ENCODE measurements at regions not wholly inside any gene's neighbourhood (a gene's known extent, or its start where the extent isn't known, plus 50 kb on each side); places are given as distances from the start of the nearest gene placed in this dataset.
"Not testable (repeated sequence)": the region's sequence is repeated elsewhere in the genome, so short reads cannot be mapped to it uniquely, and the experiment has no call there.

DNA sequence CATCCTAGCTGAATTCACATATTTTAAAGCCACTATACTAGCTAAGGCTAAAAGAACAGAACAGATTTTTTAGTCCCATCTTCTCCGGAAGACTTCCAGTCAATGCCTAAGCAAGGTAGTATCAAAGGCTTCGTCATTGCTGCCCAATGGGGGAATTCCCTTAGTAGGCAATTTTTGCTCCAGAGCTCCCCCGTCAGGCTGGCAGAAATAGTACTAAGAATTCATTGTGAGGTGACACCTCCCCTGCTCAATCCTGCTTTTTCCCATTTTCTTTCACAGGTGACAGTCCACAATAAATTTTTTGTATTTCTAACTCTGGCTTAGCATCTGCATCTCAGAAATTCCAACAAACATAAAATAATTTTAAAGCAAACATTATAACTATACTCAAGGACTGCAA is 52.8 kb upstream of the SRSF6 start:
- no peak for DNase-seq

DNA sequence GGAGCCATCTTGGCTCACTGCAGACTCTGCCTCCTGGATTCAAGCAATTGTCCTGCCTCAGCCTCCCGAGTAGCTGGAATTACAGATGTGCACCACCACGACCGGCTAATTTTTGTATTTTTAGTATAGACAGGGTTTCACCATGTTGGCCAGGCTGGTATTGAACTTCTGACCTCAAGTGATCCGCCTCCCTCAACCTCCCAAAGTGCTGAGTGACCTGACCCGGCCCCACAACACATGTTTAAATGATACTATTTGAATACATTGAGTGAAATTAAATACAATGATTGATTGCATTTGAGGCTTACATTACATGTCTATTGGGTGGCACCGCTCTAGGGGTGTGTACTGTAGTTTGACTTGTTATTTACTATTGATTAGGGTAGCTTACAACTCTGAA is 56.8 kb upstream of the SRSF6 start:
- DNase-seq, result not testable (repeated sequence)

DNA sequence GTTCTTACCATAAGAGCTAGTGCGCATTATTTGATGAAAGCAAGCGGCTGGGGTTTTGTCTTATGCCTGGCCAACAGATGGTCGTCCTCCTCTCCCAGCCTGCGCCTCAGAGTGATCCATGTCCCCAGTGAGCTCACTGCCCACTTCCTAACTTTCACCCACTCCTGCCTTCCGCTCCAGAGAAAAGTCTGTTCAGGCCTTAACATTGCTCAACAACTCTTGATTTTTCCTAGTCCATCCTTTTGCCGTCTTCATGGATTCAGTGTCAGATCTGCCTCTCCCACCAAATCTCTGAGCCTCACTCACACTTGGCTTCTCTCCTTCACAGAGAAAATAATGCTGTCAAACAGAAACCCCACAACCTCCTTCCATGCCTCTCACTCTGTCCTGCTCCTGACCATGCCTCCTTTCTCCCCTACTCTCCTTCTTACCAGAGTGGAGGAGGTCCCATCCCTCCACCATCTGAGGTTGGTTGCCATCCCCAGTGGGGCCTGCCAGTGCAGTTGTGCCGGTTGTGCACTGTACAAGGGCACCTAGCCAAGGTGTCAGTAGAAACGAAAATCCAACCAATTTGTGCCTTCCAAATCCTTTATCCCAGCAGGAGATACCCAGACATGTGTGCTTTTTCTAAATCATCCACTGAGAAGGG is 58.9 kb upstream of the SRSF6 start:
- no peak for DNase-seq

DNA sequence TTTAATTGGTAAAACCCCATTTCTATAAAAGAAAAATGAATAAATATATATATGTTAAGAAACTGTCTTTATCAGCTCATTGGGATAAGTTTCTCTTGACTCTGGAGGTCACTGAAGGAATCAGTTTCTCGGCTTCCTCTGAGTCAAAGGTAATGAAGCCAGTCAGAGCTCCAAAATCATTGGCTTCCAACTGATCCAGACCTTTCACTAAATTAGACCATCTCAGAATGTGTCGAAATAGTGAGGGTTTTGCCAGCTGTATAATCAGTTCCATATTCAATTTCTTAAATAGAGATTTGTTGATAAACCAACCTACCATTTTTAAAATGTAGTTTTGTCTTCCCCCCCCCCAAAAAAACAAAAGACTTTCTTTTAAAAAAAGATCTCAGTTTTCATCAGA is 60.5 kb upstream of the SRSF6 start:
- no peak for DNase-seq

DNA sequence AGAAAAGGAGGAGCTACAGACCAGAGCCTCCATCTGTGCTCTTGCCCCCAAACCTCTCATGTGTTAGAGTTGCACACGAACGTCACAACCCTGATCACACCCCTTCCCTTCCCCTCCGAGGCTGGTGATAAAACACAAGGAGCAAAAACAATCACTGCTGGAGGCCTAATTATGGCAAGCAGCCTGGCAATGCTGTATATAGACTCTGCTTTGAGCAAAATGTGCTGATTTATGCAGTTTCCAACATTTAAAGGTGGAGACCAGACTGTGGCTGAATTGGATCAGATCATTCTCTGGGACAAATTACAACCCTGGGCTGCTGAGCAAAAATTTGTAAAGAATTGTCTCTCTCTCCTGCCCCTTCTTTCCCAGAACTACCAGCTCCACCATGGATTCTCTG is 64.6 kb upstream of the SRSF6 start:
- DNase-seq, result no peak

DNA sequence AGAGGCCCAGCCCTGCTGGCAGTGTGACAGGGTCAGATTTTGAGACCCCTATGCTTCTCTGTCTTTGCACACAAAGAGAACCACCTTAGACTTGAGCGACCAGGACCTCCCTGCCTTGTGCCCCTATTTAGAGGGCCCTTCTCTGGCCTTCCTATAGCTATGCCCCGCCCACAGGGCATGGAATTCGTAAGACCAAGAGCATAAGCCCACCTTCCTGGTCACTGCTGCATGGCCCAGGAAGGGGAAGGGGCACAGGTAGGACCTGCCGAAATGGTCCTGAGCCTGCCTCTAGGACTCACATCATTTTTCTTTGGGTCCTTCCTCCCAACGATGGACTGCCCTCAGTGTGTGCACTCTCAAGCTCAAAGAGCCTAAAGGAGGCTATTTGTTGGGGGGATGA is 65.1 kb upstream of the SRSF6 start:
- no peak for DNase-seq

DNA sequence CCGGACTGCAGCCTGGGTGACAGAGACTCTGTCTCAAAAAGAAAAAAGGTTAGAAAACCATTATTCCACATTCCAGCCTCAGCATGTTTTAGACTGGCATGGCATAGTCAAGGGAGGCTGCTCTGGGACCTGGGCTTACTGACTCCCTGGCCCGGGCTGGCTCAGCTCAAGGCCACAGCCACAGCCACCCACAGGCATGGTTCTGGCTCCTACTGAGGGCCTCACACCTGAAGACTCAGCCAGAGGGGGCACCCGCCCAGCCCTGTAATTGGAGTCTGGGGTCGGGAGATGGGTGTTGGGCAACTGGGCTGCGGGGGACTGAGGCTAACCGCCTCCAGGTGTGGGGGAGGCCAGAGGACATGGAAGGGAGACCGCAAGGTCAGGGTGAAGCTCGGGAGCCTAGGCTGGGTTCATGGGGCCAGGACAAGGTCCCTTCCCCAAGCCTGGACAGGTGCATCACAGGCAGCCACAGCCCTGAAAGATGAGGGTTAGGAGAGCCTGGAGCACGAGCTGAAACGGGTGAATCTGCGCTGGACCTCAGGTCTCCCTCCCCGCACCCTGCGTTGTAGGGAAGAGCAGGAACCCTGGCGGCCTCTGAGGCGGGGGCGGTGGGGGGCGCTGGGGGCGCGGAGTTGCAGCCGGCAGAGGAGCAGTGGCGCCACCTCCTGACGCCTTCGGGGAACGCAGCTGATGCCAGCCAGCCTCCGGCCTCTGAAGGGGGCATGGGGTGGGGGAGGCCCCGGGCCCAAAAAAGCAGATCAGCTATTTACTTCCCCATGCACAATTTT is 67.7 kb upstream of the SRSF6 start:
- no peak for DNase-seq

DNA sequence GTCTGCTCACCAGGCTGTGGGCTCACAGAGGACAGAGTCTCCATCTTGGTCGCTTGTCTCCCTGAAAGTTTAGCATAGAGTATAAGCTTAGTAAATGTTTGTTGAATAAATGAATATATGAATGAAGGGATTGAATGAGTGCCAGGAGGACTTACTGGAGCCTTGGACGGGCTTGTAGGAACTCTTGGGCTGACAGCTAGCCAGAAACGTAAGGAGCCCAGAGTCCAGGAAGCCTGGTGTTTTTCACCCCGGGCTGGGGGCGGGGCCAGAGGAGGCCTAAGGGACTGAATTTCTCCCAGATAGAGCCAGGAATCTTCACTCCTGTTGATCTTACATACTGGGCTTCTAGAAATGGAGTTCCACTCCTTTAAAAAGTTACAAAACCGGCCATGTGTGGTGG is 68.5 kb upstream of the SRSF6 start:
- no peak for DNase-seq

DNA sequence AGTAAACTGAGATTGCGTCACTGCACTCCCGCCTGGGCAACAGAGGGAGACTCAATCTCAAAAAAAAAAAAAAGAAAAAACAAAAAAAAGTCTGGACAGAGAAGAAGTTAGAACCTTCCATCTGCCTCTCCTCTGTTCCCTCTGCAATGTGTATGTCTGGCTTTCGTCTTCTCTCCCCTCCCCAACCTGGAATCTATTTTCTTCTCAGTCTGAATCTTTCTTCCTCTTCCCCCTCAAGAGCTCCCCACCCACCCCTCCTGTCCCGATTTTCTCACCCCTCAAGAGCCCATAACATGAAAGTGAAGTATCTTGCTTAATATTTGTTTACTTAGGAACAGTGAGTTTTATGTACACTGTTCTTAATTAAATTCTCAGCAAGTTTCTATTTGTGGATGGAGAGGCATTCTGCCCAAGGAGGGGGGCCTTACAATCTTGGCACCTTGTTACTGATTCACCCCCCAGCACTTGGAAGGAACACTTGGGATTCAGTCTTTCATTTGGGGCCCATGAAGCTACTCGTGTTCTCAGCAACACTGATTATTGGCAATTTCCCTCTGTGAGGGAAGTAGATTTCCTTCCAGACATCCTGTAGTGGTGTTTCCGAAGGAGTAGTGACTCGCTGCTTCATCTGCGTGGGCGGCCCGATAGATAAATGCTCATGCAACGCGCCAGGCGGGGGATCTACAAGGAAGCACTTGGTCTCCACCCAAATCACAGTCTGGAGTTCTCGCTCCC is 69.3 kb upstream of the SRSF6 start:
- peak; percentile 65 for DNase-seq

DNA sequence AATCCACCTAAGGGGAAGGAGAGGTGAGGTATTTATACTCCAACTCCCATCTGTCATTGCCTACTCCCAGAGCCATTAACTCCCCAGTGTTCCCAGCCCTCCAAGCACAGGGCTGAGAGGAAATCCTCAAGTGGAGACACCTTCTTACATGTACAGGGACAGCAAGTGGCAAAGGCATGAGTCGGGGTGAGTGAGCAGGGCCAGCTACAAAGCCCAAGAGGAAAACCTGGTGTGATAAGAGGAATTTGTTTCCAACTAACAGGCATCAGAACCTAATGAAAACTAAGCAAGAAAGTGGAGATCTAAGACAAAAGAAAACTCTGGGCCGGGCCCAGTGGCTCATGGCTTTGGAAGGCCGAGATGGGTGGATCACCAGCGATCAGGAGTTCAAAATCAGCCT is 70.0 kb upstream of the SRSF6 start:
- no peak for DNase-seq

DNA sequence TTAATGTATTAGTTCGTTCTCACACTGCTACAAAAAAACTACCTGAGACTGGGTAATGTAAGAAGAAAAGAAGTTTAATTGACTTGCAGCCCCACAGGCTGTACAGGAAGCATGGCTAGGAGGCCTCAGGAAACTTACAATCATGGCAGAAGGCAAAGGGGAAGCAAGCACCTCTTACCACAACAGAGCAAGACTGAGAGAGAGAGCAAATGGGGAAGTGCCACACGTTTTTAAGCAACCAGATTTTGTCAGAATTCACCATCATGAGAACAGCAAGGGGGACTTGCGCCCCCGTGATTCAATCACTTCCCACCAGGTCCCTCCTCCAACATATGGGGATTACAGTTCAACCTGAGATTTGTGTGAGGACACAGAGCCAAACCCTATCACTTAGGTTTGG is 70.8 kb upstream of the SRSF6 start:
- no peak for DNase-seq

DNA sequence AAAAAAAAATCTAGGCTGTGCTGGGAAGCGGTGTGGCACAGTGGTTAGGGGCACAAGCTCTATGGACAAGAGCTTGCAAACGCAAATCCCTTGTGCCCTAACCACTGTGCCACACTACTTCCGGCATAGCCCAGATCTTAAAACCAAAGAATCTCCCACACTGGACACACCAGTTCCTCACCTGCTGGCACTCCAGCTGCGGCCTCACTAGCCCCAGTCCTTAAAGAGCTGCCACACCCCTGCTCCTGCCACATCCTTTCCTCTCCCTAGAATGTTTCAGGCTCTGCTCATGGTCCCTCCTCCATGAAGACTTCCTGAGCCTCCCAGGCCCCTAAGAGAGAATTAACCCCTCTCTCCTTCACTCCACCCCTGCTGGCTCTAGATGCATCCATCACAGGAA is 71.8 kb upstream of the SRSF6 start:
- no peak for DNase-seq

DNA sequence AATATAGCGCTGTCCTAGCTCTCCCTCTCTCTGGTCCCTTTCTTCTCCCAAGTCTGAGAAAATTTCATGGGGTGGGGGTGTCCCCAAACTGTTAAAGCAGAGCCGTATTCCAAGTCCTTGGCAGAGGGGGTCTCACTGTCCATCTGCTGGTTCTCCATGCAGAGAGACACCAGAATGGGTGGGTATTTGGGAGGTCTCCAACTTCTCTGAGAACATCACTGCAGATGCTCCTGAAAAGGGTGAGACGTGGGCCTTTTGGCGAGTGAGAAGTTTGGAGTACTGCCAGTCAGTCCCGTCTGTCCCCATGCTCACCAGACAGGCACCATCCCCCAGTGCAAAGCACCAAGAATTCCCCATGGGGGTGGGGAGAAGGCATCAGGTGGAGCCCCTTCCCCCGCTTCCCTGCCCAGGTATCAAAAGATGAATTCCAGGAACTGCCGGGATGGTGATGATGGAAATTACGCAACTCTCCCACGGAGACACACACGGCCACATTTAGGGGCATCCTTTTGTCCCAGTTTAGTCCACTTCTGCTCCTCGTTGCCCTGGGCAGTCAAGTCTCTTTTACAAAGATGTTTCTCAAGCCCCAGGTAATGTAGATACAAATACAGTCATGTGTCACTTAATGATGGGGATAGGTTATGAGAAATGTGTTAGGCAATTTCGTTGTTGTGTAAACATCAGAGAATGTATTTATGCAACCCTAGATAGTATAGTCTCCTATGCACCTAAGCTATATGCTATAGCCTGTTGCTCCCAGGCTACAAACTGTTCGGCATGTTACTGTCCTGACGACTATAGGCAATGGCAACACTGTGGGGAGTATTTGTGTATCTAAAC is 73.4 kb upstream of the SRSF6 start:
- no peak for DNase-seq

DNA sequence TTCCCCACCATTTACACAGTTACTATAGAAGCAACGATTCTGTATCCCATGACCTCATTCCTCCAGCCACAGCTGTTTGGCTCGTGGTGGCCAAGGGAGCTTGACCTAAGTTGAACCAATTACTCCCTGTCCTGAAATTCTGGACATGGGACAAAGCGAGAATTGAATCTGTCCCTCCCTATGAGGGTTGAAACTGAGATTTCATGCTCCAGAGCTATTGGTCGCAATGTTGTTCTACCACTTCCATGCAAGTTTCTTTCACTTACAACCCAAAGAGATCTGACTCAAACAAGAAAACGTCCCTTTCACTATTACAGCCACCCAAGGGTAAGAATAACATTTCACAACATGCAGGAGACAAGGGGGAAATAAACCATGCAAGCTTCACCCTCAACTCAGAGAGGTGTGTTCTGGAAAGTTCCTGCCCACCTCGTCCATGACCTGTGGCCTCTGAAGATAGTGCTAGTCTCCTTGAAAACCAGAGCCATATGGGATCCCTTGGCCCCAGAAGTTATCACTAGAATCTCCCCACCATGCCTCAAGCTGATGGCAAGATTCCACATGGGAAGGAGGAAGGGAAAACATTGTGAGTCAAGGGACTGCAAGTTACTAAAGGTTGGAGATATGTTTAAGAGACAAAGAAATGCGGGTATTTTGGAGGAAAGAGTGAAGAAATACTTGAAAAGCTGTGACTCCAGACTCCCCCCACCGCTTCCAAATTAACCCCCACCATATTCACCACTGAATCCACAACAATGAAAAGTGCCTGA is 74.5 kb upstream of the SRSF6 start:
- peak; percentile 29 for DNase-seq

DNA sequence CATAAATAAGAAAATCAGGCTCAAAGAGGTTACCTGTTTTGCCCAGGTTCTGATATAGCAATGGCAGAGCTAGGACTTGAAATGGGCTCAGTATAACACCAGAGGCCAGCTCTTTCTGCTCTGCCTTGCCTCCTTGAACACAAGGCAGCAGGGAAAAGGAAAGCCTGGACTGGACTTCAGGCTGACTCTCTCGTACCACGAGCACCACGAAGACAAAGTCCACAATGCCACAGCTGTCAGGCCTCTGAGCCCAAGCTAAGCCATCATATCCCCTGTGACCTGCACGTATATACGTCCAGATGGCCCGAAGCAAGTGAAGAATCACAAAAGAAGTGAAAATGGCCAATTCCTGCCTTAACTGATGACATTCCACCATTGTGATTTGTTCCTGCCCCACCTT is 75.6 kb upstream of the SRSF6 start:
- DNase-seq, result not testable (repeated sequence)

DNA sequence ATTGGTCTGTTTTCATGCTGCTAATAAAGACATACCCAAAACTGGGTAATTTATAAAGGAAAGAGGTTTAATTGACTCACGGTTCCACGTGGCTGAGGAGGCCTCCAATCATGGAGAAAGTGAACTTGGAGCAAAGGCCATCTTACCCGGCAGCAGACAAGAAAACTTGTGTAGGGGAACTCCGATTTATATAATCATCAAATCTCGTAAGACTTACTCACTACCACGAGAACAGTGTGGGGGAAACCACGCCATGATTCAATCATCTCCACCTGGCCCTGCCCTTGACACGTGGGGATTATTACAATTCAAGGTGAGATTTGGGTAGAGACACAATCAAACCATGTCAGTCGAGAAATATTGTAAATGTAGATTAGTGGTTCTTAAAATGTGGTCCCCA is 76.2 kb upstream of the SRSF6 start:
- not testable (repeated sequence) for DNase-seq

DNA sequence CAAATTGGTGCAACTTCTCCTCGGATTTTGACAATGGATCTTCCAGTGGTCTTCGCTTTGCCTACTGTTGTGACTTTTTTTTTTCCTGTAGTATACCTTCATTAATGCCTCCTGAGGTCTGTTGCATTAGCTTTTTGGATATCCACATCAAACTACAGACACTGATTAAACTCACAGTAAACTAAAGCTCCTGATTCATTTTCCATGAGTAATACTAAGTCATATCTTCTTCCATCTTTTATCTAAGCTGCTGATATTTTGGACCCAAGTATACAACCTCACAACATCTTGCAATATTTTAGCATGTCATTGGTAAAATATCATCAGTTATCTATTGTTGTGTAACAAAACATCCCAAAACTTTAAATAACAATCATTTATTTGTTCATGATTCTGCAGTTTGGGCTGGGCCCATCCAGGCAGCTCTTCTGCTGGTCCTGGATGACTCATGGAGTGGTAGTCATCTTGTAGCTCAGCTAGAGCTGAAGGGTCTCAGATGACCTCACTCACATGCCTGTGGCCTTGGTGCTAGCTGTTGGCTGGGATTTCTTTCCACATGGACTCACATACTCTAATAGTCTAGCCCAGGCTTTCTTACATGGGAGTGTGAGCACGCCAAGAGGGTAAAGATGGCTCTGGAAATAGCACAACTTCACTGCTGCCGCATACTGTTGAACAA is 78.3 kb upstream of the SRSF6 start:
- DNase-seq, result peak; percentile 95

DNA sequence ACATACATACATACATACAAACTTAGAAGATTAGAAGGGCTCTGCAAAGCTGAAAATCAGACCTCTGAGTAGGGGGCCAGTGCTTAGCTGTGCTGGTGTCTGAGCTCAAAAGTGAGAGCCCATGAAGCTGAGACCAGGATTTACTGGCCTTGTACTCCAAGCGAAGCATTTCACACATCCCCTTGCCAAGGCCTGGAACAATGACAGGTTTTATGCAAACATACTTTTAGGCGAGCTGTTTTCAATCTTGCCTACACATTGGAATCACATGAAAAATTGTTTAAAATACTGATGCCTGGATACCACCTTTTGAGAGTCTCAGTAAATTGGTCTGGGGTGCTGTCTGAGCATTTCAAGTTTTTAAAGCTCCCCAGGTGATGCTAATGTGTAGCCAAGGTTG is 80.9 kb upstream of the SRSF6 start:
- no peak for DNase-seq

DNA sequence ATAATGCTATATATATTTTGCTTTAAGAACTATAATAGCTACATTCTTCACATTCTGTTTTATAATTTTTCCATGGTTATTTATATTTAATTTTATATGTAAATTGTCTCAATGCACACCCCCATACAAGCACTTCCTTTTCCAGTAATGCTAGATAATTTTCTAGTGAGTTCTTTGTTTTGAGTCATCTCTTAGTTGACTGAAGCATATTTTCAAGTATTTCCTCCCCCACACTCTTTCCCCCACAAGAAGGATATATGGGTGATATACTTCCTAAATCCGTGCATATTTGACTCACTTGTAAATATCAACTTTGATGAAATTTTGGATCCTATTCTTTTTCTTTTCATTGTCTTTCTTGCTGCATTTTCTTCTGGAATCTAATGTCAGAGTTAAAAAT is 82.1 kb upstream of the SRSF6 start:
- peak; percentile 58 for DNase-seq

DNA sequence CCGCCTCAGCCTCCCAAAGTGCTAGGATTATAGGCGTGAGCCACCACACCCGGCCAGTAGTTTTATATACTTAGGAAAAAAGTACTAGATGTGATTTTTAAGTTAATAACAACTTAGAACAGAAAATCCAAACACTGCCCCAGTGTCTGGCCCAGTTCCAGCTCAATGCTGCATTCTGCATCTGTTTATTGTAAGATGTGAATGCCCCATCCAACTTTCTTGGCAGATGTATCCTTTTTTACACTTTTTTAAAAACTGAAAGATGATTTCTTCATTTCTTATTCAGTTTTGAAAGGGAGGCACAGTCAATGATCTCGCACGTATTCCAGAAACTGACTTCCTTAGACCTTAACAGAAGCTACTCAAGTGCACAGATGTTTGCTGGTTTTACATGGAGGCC is 85.6 kb upstream of the SRSF6 start:
- DNase-seq, result no peak

DNA sequence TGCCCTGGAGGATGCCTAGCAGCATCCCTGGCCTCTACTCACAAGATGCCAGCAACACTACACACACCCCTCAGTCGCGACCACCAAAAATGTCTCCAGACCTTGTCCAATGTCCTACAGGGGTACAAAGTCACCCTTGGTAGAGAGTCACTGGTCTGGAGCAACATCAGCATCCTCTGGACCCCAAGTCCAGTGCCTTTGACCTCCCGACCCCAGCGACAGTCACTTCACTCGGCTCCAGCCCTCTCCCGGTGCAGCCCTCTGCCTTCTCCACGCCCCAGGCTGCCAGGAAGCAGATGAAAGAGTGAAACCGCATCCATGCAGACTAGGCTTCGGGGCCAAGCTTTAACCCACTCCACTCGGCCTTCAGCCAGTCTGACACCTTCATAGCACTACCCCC is 92.0 kb upstream of the SRSF6 start:
- no peak for DNase-seq

DNA sequence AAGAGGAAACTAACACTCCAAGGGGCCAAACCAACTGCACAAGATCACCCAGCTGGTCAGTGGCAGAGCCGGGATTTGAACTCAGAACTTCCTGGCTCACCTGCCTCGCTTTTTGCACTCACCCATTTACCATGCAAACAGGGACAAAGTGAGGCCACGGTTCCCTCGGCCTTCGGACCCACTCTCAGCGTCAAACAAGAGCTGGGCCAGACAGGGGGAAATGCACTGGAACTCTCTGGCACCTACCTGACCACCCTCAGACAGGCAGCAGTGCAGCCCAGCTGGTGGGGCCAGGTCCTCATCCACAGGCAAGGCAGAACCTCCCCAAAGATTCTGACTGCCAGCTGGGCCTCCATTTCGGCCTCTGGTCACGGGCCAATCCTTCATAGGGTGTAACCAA is 93.7 kb upstream of the SRSF6 start:
- DNase-seq, result no peak

Measured in fibroblast of skin of right quadriceps (primary cell).